ENCODE measurements at regions not wholly inside any gene's neighbourhood (a gene's known extent, or its start where the extent isn't known, plus 50 kb on each side); places are given as distances from the start of the nearest gene placed in this dataset.

DNA sequence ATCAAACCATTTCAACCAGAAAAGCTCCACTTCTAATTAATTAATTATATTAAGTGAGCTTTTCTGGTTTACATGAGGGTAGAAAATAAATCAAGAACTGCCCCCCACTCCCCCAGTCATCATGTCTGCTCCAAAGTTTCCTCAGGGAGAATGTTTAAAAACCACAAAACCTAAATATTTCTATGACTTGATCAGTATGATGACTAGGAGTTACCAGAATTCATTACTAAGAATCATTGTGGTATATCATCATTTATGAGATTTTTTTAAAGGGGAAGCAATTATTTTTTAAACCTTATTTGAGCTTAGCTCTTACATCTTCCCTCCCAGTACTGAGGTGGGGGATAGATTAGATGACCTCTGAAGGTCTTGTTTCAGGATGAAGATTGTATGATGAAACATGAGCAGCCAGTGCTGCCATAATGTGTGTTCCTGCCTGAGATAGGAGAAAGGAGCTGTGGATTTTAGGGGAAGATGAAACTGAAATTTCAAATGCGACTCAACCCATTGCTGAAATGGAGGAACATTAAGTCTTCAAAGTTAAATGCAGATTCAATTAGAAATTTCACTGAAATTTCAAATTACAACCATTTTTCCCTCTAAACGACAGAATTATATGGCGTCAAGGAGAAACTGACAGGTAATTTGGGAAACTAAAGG is 401.3 kb upstream of the CADM1 start:
- H3K36me3 ChIP-seq (replicated peaks in 1 of 2; ENCODE audit: control insufficient read depth in 2 of 2, insufficient read depth in 2 of 2, low read length in 2 of 2): no peaks in the 10 kb centered on the region
- no peak overlapping the region for H3K18ac ChIP-seq (ENCODE audit: low read length)
- no peak overlapping the region for H2BK5ac ChIP-seq (ENCODE audit: low read length)
- H3K9me3 ChIP-seq (replicated peaks in 1 of 2; ENCODE audit: control insufficient read depth in 2 of 2, insufficient read depth in 1 of 2, low read depth in 1 of 2, low read length in 2 of 2): no peaks in the 10 kb centered on the region
- H2AK5ac ChIP-seq (ENCODE audit: low read depth, low read length): no peak overlapping the region
- no peaks in the 10 kb centered on the region for H3K4me1 ChIP-seq (ENCODE audit: control insufficient read depth in 2 of 2, insufficient read depth in 1 of 2, low read depth in 1 of 2, low read length in 2 of 2)
- no peak overlapping the region for H2BK12ac ChIP-seq (ENCODE audit: low read length)
- H3K27me3 ChIP-seq (ENCODE audit: control insufficient read depth in 3 of 3, insufficient read depth in 3 of 3, low read depth in 1 of 3, low read length in 3 of 3): no peaks in the 10 kb centered on the region
- H3K27ac ChIP-seq (replicated peaks; ENCODE audit: low read length): no peak overlapping the region
- H3K4ac ChIP-seq (ENCODE audit: low read length): no peak overlapping the region
- no peak for DNase-seq (ENCODE audit: low spot score)
- no peak overlapping the region for H3K14ac ChIP-seq (ENCODE audit: low read length)
- H2AFZ ChIP-seq (ENCODE audit: low read length): no peak overlapping the region
- H3K4me3 ChIP-seq (ENCODE audit: low read length in 2 of 2): no peak overlapping the region
- no peak overlapping the region for H2BK15ac ChIP-seq (ENCODE audit: low read length)
- no peak overlapping the region for H4K91ac ChIP-seq (ENCODE audit: low read depth, low read length, poor library complexity)
- H2BK120ac ChIP-seq (ENCODE audit: low read depth, low read length): no peak overlapping the region
- H3K79me1 ChIP-seq (ENCODE audit: low read depth, low read length): no peaks in the 10 kb centered on the region
- no CpG with 5 or more reads among the region's 3 CpGs for WGBS, 2 donors (ENCODE audit: extremely low coverage in 2 of 2, insufficient read length in 2 of 2, insufficient replicate concordance in 1 of 2)
- no peak overlapping the region for H3K9ac ChIP-seq (ENCODE audit: low read depth, low read length, poor library complexity)
- H3K4me2 ChIP-seq (ENCODE audit: insufficient read depth, low read length, poor library complexity, severe bottlenecking): no peak overlapping the region
- H4K8ac ChIP-seq (ENCODE audit: low read depth, low read length): no peak overlapping the region
- no peak overlapping the region for H3K23ac ChIP-seq (ENCODE audit: low read depth, low read length, poor library complexity)

DNA sequence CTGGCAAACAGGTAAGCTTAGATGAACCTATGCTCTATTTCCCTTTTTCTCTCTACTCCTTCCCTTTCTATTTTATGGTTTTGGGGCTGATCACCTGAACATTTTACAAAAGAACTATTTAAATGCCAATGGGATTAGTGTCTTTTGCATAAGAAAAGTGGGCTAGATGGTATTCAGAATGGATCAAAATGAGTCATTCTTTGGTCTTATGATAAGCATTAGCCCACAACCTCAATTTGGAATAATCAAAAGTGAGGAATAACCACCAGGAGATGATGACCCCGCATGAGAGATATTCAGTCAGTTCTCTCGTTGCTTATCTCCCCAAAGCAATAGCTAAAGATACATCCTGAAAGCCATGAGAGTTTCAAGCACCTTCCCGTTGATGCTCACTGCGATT is 399.0 kb upstream of the CADM1 start:
- Histone ChIP-seq H2AFZ (ENCODE audit: low read length) (no peak overlapping the region), H2BK15ac (ENCODE audit: low read length) (no peak overlapping the region), H2BK5ac (ENCODE audit: low read length) (no peak overlapping the region), H3K4me3 (ENCODE audit: low read length in 2 of 2) (no peak overlapping the region), H3K79me1 (ENCODE audit: low read depth, low read length) (no peaks in the 10 kb centered on the region), H3K9me3 (replicated peaks in 1 of 2; ENCODE audit: control insufficient read depth in 2 of 2, insufficient read depth in 1 of 2, low read depth in 1 of 2, low read length in 2 of 2) (no peaks in the 10 kb centered on the region), H3K4ac (ENCODE audit: low read length) (no peak overlapping the region), H3K27me3 (ENCODE audit: control insufficient read depth in 3 of 3, insufficient read depth in 3 of 3, low read depth in 1 of 3, low read length in 3 of 3) (no peaks in the 10 kb centered on the region), H4K8ac (ENCODE audit: low read depth, low read length) (no peak overlapping the region), H3K4me1 (ENCODE audit: control insufficient read depth in 2 of 2, insufficient read depth in 1 of 2, low read depth in 1 of 2, low read length in 2 of 2) (no peaks in the 10 kb centered on the region), H2BK12ac (ENCODE audit: low read length) (no peak overlapping the region), H2AK5ac (ENCODE audit: low read depth, low read length) (no peak overlapping the region), H3K9ac (ENCODE audit: low read depth, low read length, poor library complexity) (no peak overlapping the region), H2BK120ac (ENCODE audit: low read depth, low read length) (no peak overlapping the region), H3K23ac (ENCODE audit: low read depth, low read length, poor library complexity) (no peak overlapping the region), H3K27ac (replicated peaks; ENCODE audit: low read length) (no peak overlapping the region), H3K36me3 (replicated peaks in 1 of 2; ENCODE audit: control insufficient read depth in 2 of 2, insufficient read depth in 2 of 2, low read length in 2 of 2) (no peaks in the 10 kb centered on the region), H3K14ac (ENCODE audit: low read length) (no peak overlapping the region), H3K18ac (ENCODE audit: low read length) (no peak overlapping the region), H4K91ac (ENCODE audit: low read depth, low read length, poor library complexity) (no peak overlapping the region), H3K4me2 (ENCODE audit: insufficient read depth, low read length, poor library complexity, severe bottlenecking) (no peak overlapping the region)
- WGBS, 2 donors (ENCODE audit: extremely low coverage in 2 of 2, insufficient read length in 2 of 2, insufficient replicate concordance in 1 of 2): no CpG with 5 or more reads among the region's 4 CpGs
- no peak for DNase-seq (ENCODE audit: low spot score)

DNA sequence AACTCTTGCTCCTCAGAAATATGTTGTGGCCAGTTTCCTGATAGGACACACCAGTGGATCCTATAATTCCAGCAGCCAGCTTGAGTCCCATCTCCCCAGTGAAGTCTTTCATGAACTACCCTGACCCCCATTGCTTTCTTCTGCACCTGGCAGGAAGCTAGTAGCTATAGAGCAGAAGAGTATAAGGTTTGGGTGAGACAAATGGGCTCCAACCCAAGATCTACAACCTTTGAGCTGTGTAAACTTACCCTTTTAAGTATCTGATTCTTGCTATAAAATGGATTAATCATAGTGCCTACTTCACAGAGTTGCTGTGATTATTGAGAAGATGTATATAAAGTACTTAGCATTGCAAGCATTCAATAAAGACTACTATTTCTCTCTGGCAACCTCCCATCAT is 396.9 kb upstream of the CADM1 start:
- DNase-seq (ENCODE audit: low spot score): no peak
- Histone ChIP-seq H3K27me3 (ENCODE audit: control insufficient read depth in 3 of 3, insufficient read depth in 3 of 3, low read depth in 1 of 3, low read length in 3 of 3) (no peaks in the 10 kb centered on the region), H2AK5ac (ENCODE audit: low read depth, low read length) (no peak overlapping the region), H3K18ac (ENCODE audit: low read length) (no peak overlapping the region), H3K4me2 (ENCODE audit: insufficient read depth, low read length, poor library complexity, severe bottlenecking) (no peak overlapping the region), H3K79me1 (ENCODE audit: low read depth, low read length) (no peaks in the 10 kb centered on the region), H3K4me3 (ENCODE audit: low read length in 2 of 2) (no peak overlapping the region), H3K9me3 (replicated peaks in 1 of 2; ENCODE audit: control insufficient read depth in 2 of 2, insufficient read depth in 1 of 2, low read depth in 1 of 2, low read length in 2 of 2) (no peaks in the 10 kb centered on the region), H3K36me3 (replicated peaks in 1 of 2; ENCODE audit: control insufficient read depth in 2 of 2, insufficient read depth in 2 of 2, low read length in 2 of 2) (no peaks in the 10 kb centered on the region), H2BK120ac (ENCODE audit: low read depth, low read length) (no peak overlapping the region), H4K8ac (ENCODE audit: low read depth, low read length) (no peak overlapping the region), H3K4ac (ENCODE audit: low read length) (no peak overlapping the region), H3K4me1 (ENCODE audit: control insufficient read depth in 2 of 2, insufficient read depth in 1 of 2, low read depth in 1 of 2, low read length in 2 of 2) (no peaks in the 10 kb centered on the region), H3K23ac (ENCODE audit: low read depth, low read length, poor library complexity) (no peak overlapping the region), H3K14ac (ENCODE audit: low read length) (no peak overlapping the region), H2BK15ac (ENCODE audit: low read length) (no peak overlapping the region), H2BK5ac (ENCODE audit: low read length) (no peak overlapping the region), H3K9ac (ENCODE audit: low read depth, low read length, poor library complexity) (no peak overlapping the region), H2BK12ac (ENCODE audit: low read length) (no peak overlapping the region), H3K27ac (replicated peaks; ENCODE audit: low read length) (no peak overlapping the region), H2AFZ (ENCODE audit: low read length) (no peak overlapping the region), H4K91ac (ENCODE audit: low read depth, low read length, poor library complexity) (no peak overlapping the region)

DNA sequence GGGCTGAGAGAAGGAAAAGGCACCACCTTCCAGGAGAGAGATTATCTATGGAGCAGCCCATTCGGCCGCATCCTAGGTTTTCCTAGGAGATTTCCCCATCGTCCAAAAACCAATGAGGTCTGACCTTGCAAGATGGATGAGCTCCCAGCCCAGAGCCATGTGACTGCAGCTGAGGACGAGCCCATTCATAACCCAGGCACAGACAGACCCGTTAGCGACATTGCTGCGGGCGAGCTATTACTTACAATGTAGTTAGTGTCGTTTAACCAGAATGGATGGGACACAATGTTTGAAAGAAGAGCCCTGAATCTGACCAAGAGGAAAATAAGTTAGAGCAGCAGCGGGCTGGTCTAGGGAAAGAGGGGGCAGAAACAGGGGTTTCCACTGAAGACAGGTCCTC is 395.9 kb upstream of the CADM1 start:
- no peak for DNase-seq (ENCODE audit: low spot score)
- H3K4me1 ChIP-seq (ENCODE audit: control insufficient read depth in 2 of 2, insufficient read depth in 1 of 2, low read depth in 1 of 2, low read length in 2 of 2): no peaks in the 10 kb centered on the region
- no peak overlapping the region for H3K27ac ChIP-seq (replicated peaks; ENCODE audit: low read length)
- no peak overlapping the region for H2AFZ ChIP-seq (ENCODE audit: low read length)
- H3K9me3 ChIP-seq (replicated peaks in 1 of 2; ENCODE audit: control insufficient read depth in 2 of 2, insufficient read depth in 1 of 2, low read depth in 1 of 2, low read length in 2 of 2): no peaks in the 10 kb centered on the region
- H2BK5ac ChIP-seq (ENCODE audit: low read length): no peak overlapping the region
- no peak overlapping the region for H4K91ac ChIP-seq (ENCODE audit: low read depth, low read length, poor library complexity)
- H2AK5ac ChIP-seq (ENCODE audit: low read depth, low read length): no peak overlapping the region
- no peak overlapping the region for H4K8ac ChIP-seq (ENCODE audit: low read depth, low read length)
- H3K18ac ChIP-seq (ENCODE audit: low read length): no peak overlapping the region
- no peak overlapping the region for H2BK15ac ChIP-seq (ENCODE audit: low read length)
- no peak overlapping the region for H3K4me2 ChIP-seq (ENCODE audit: insufficient read depth, low read length, poor library complexity, severe bottlenecking)
- no peak overlapping the region for H3K9ac ChIP-seq (ENCODE audit: low read depth, low read length, poor library complexity)
- no peak overlapping the region for H2BK12ac ChIP-seq (ENCODE audit: low read length)
- H3K23ac ChIP-seq (ENCODE audit: low read depth, low read length, poor library complexity): no peak overlapping the region
- H3K4ac ChIP-seq (ENCODE audit: low read length): no peak overlapping the region
- H3K4me3 ChIP-seq (ENCODE audit: low read length in 2 of 2): no peak overlapping the region
- H3K14ac ChIP-seq (ENCODE audit: low read length): no peak overlapping the region
- H3K36me3 ChIP-seq (replicated peaks in 1 of 2; ENCODE audit: control insufficient read depth in 2 of 2, insufficient read depth in 2 of 2, low read length in 2 of 2): no peaks in the 10 kb centered on the region
- H3K79me1 ChIP-seq (ENCODE audit: low read depth, low read length): no peaks in the 10 kb centered on the region
- no peaks in the 10 kb centered on the region for H3K27me3 ChIP-seq (ENCODE audit: control insufficient read depth in 3 of 3, insufficient read depth in 3 of 3, low read depth in 1 of 3, low read length in 3 of 3)
- H2BK120ac ChIP-seq (ENCODE audit: low read depth, low read length): no peak overlapping the region
- WGBS, 2 donors (ENCODE audit: extremely low coverage in 2 of 2, insufficient read length in 2 of 2, insufficient replicate concordance in 1 of 2): no CpG with 5 or more reads among the region's 10 CpGs

All from neuronal stem cell (in vitro differentiated cells).